PC-9 (cell line): ENCODE measurements at regions not wholly inside any gene's neighbourhood (a gene's known extent, or its start where the extent isn't known, plus 50 kb on each side); places are given as distances from the start of the nearest gene placed in this dataset.

Experiments
- CTCF ChIP-seq: fragments of 200-600 bp; sonication (generic); conservative IDR thresholded peaks from 2 replicates; pipeline ENCODE4 v1.6.1; 2017; ENCODE audit warnings: mixed run types, antibody characterized with exemption, mild to moderate bottlenecking, moderate library complexity
- EZH2 ChIP-seq: fragments of 200-600 bp; sonication (generic); IDR thresholded peaks from 2 replicates; pipeline ENCODE4 v1.8.0; 2017; ENCODE audit warnings: antibody characterized with exemption, low read depth

GRCh38 chr3:1908651-1909445 lies 189.8 kb upstream of the CNTN4 start:
- TF ChIP-seq CTCF (no peak), EZH2 (no peak)
